HCT116 (cell line): ENCODE measurements at regions not wholly inside any gene's neighbourhood (a gene's known extent, or its start where the extent isn't known, plus 50 kb on each side); places are given as distances from the start of the nearest gene placed in this dataset.

ENCODE experiments used
- ATAC-seq: fragments of 200-7000 bp; cut with Tn5 transposase; 2 replicates; pipeline ENCODE4 v1.9.1; 2020; ENCODE audit warnings: mild to moderate bottlenecking, moderate library complexity
- BruUV-seq: library from RNA; stranded (reverse); fragments of 400-500 nt; replicated peaks from 2 replicates; lab custom pipeline; 2021; lab: Mats Ljungman, UMichigan
- CTCF ChIA-PET: fragments of 300-600 bp; sonication (Branson Sonifier 250); formaldehyde crosslinking; loops from one replicate; lab custom pipeline; 2021; ENCODE audit warnings: antibody characterized with exemption; lab: Charles Lee
- POLR2A ChIA-PET: fragments of 300-600, 350-600 bp; sonication (Branson Sonifier 250); formaldehyde crosslinking; loops from one replicate; lab custom pipeline; 2021; ENCODE audit warnings: antibody characterized with exemption; lab: Charles Lee
- RAD21 ChIA-PET, 2 experiments: fragments of 300-600 bp; sonication (Branson Sonifier 250); formaldehyde crosslinking; loops; one replicate each; lab custom pipeline; 2023; ENCODE audit warnings: low total read pairs in 2 of 2; ENCODE audit not compliant: uncharacterized antibody in 2 of 2, unreplicated experiment in 2 of 2, low non-redundant PET in 1 of 2; lab: Charles Lee
- DNase-seq: peaks from one replicate; pipeline ENCODE4 v3.0.0-alpha.2; 2010; ENCODE audit warnings: low read depth, low spot score
- H2AFZ ChIP-seq: fragments of 200-600 bp; shearing (Covaris generic), sonication (generic); 2 replicates; pipeline ENCODE4 v1.6.1; 2017; ENCODE audit warnings: low read depth, mixed run types, mixed read lengths, antibody characterized with exemption, low read length; ENCODE audit not compliant: poor library complexity, severe bottlenecking
- H3K27ac ChIP-seq: 2 replicates; pipeline ENCODE4 v1.5.1; 2012; ENCODE audit warnings: low read depth, low read length
- H3K27me3 ChIP-seq: fragments of 200-600 bp; sonication (generic); 2 replicates; pipeline ENCODE4 v1.6.1; 2016; ENCODE audit warnings: mixed run types, low read length, mixed read lengths; ENCODE audit not compliant: insufficient read depth
- H3K36me3 ChIP-seq, 2 experiments: fragments of 200-500 bp in 1 of 2; fragments of 200-600 bp in 1 of 2; sonication (Bioruptor generic) in 1 of 2; sonication (generic) in 1 of 2; 2 replicates each; pipeline versions ENCODE4 v1.5.1 to v1.6.1; 2014 to 2016; ENCODE audit warnings: low read length in 2 of 2, inconsistent platforms in 1 of 2, mixed read lengths in 1 of 2, mixed run types in 1 of 2; ENCODE audit not compliant: insufficient read depth in 2 of 2, control insufficient read depth in 1 of 2
- H3K4me1 ChIP-seq, 2 experiments: fragments of 200-600 bp in 1 of 2; sonication (generic) in 1 of 2; 2 replicates each; pipeline versions ENCODE4 v1.5.1 to v1.6.1; 2012 to 2017; ENCODE audit warnings: low read length in 2 of 2, inconsistent platforms in 1 of 2, mild to moderate bottlenecking in 1 of 2, mixed read lengths in 1 of 2, mixed run types in 1 of 2, moderate library complexity in 1 of 2; ENCODE audit not compliant: insufficient read depth in 2 of 2, control insufficient read depth in 1 of 2
- H3K4me2 ChIP-seq: fragments of 200-600 bp; sonication (generic); 2 replicates; pipeline ENCODE4 v1.6.1; 2017; ENCODE audit warnings: mixed run types, low read length, mixed read lengths
- H3K4me3 ChIP-seq, 2 experiments: fragments of 200-600 bp in 1 of 2; sonication (generic) in 1 of 2; replicated peaks in 1 of 2; 2 replicates each; pipeline ENCODE4 v1.5.1; 2011 to 2016; ENCODE audit warnings: low read length in 2 of 2, control low read depth in 1 of 2, low read depth in 1 of 2, mild to moderate bottlenecking in 1 of 2, mixed read lengths in 1 of 2, mixed run types in 1 of 2
- H3K79me2 ChIP-seq: fragments of 200-600 bp; sonication (generic); 2 replicates; pipeline ENCODE4 v1.6.1; 2017; ENCODE audit warnings: mild to moderate bottlenecking, mixed run types, low read length, moderate library complexity, mixed read lengths; ENCODE audit not compliant: insufficient read depth
- H3K9ac ChIP-seq: fragments of 200-600 bp; sonication (generic); 2 replicates; pipeline ENCODE4 v1.6.1; 2016; ENCODE audit warnings: low read length, mixed read lengths
- H3K9me2 ChIP-seq: fragments of 200-600 bp; sonication (generic), shearing (Covaris generic); 2 replicates; pipeline ENCODE4 v1.6.1; 2017; ENCODE audit warnings: mixed run types, mild to moderate bottlenecking, moderate library complexity; ENCODE audit not compliant: insufficient read depth
- H3K9me3 ChIP-seq, 2 experiments: fragments of 200-500 bp in 1 of 2; fragments of 200-600 bp in 1 of 2; sonication (Bioruptor generic) in 1 of 2; sonication (generic) in 1 of 2; 2 replicates each; pipeline ENCODE4 v1.6.1; 2014 to 2017; ENCODE audit warnings: low read length in 2 of 2, mixed read lengths in 2 of 2, inconsistent platforms in 1 of 2, low read depth in 1 of 2, mild to moderate bottlenecking in 1 of 2, mixed run types in 1 of 2, moderate library complexity in 1 of 2; ENCODE audit not compliant: control insufficient read depth in 1 of 2, insufficient read depth in 1 of 2
- H4K20me1 ChIP-seq: fragments of 200-600 bp; sonication (generic), shearing (Covaris generic); 2 replicates; pipeline ENCODE4 v1.6.1; 2017; ENCODE audit warnings: mixed run types, mild to moderate bottlenecking, moderate library complexity; ENCODE audit not compliant: insufficient read depth
- ATF3 ChIP-seq: IDR thresholded peaks from 2 replicates; pipeline ENCODE4 v1.6.1; 2012
- CTCF ChIP-seq, 3 experiments: fragments of 200-600 bp in 1 of 3; sonication (generic) in 1 of 3; IDR thresholded peaks in 2 of 3; conservative IDR thresholded peaks in 1 of 3; 2 replicates each; pipeline ENCODE4 v1.5.1; 2012 to 2017; ENCODE audit warnings: low read depth in 2 of 3, low read length in 2 of 3, antibody characterized with exemption in 1 of 3, borderline replicate concordance in 1 of 3, control low read depth in 1 of 3, mild to moderate bottlenecking in 1 of 3, mixed read lengths in 1 of 3, mixed run types in 1 of 3, moderate library complexity in 1 of 3; ENCODE audit not compliant: insufficient read depth in 1 of 3
- ELF1 ChIP-seq: IDR thresholded peaks from 2 replicates; pipeline ENCODE4 v1.6.1; 2012; ENCODE audit warnings: low read depth, borderline replicate concordance
- FOSL1 ChIP-seq: IDR thresholded peaks from 2 replicates; pipeline ENCODE4 v1.6.1; 2012; ENCODE audit warnings: low read depth
- RAD21 ChIP-seq: IDR thresholded peaks from 2 replicates; pipeline ENCODE4 v1.6.1; 2012; ENCODE audit warnings: low read depth, mild to moderate bottlenecking
- SIN3A ChIP-seq: IDR thresholded peaks from 2 replicates; pipeline ENCODE4 v1.6.1; 2012; ENCODE audit warnings: low read depth
- SRF ChIP-seq: IDR thresholded peaks from 2 replicates; pipeline ENCODE4 v1.6.1; 2012; ENCODE audit warnings: low read depth
- YY1 ChIP-seq: IDR thresholded peaks from 2 replicates; pipeline ENCODE4 v1.6.1; 2011; ENCODE audit warnings: low read length, low read depth, moderate library complexity, mild to moderate bottlenecking; ENCODE audit not compliant: insufficient replicate concordance; ENCODE audit errors: extremely low read depth
- ZBTB33 ChIP-seq: IDR thresholded peaks from 2 replicates; pipeline ENCODE4 v1.6.1; 2011; ENCODE audit warnings: mild to moderate bottlenecking, low read length, moderate library complexity; ENCODE audit not compliant: insufficient replicate concordance; ENCODE audit errors: extremely low read depth
- ZNF274 ChIP-seq: fragments of 200-500 bp; sonication (Bioruptor generic); IDR thresholded peaks from 2 replicates; pipeline ENCODE4 v1.6.1; 2014; ENCODE audit warnings: mild to moderate bottlenecking, low read depth, low read length, inconsistent platforms
- intact Hi-C: fragments of 100-400 bp; cut with micrococcal nuclease; formaldehyde crosslinking; loops from 2 replicates; pipeline ENCODE4 v1.10.0; 2022

GRCh38 chrX:101803451-101803850 lies 128.4 kb downstream of the ZMAT1 start:
- ATAC-seq (peak; percentile 35; the same call in 1 of the 2 replicates), DNase-seq (no peak)
- intact Hi-C loops: loop anchor here (1.0 to 5.0 kb wide), 3 partner anchors 206 to 388 kb away; no protein-coding TSS in a partner anchor
- no peak for TF ChIP-seq FOSL1
- no peak for TF ChIP-seq YY1
- TF ChIP-seq CTCF (IDR thresholded peaks at IDR 0.05 in 2 of 3, conservative IDR thresholded peaks at IDR 0.05 in 1 of 3; ENCODE audit: borderline replicate concordance in 1 of 3, insufficient read depth in 1 of 3, low read depth in 2 of 3, low read length in 2 of 3): peak; percentile 36 to 59 (median 54); a peak in 5 of 6 replicates
- TF ChIP-seq RAD21: peak; percentile 61
- TF ChIP-seq SIN3A: no peak
- no peak for TF ChIP-seq ATF3
- no peak for TF ChIP-seq ZNF274
- POLR2A ChIA-PET: no interaction called here
- no peaks in the 10 kb centered on the region for H3K9me3 ChIP-seq
- H3K79me2 ChIP-seq: no peaks in the 10 kb centered on the region
- H3K9me2 ChIP-seq: no peaks in the 10 kb centered on the region
- no peak overlapping the region for H3K4me3 ChIP-seq
- no TSS peak for BruUV-seq
- H3K36me3 ChIP-seq: no peaks in the 10 kb centered on the region
- RAD21 ChIA-PET: no interaction called here
- CTCF ChIA-PET: interaction anchor here (1.3 kb wide), 1 partner anchor 196 kb away, joined by 3 read pairs; no protein-coding TSS in a partner anchor
- H3K9ac ChIP-seq: no peak overlapping the region
- H3K27ac ChIP-seq: no peak overlapping the region
- H3K27me3 ChIP-seq: 0 out of 2 replicates have a peak, but pooled peaks cover 13% of the 10 kb centered on the region
- no peak overlapping the region for H2AFZ ChIP-seq
- H3K4me1 ChIP-seq: no peaks in the 10 kb centered on the region
- H3K4me2 ChIP-seq: no peak overlapping the region
- H4K20me1 ChIP-seq: no peaks in the 10 kb centered on the region

GRCh38 chrX:101799387-101799786 lies 132.4 kb downstream of the ZMAT1 start:
- intact Hi-C loops: no loop called here
- Histone ChIP-seq H3K9me2 (no peaks in the 10 kb centered on the region), H3K9me3 (no peaks in the 10 kb centered on the region), H3K27me3 (0 out of 2 replicates have a peak, but pooled peaks cover 13% of the 10 kb centered on the region), H4K20me1 (no peaks in the 10 kb centered on the region), H3K9ac (no peak overlapping the region), H3K4me2 (peak overlapping the region; percentile 53), H3K27ac (no peak overlapping the region), H3K36me3 (no peaks in the 10 kb centered on the region), H3K4me3 (no peak overlapping the region), H3K4me1 (no peaks in the 10 kb centered on the region), H3K79me2 (no peaks in the 10 kb centered on the region), H2AFZ (peak overlapping the region; percentile 78)
- DNase-seq (peak; percentile 76), ATAC-seq (peak; percentile 100)
- RAD21 ChIA-PET: no interaction called here
- POLR2A ChIA-PET: no interaction called here
- CTCF ChIA-PET: no interaction called here
- BruUV-seq: no TSS peak
- TF ChIP-seq ATF3 (no peak), ZBTB33 (no peak), SRF (0 out of 2 replicates have a peak, but pooled peaks have one; percentile 22), ELF1 (no peak), RAD21 (peak; percentile 51; the same call in 1 of the 2 replicates), CTCF (IDR thresholded peaks at IDR 0.05 in 2 of 3, conservative IDR thresholded peaks at IDR 0.05 in 1 of 3; ENCODE audit: borderline replicate concordance in 1 of 3, insufficient read depth in 1 of 3, low read depth in 2 of 3, low read length in 2 of 3) (peak; percentile 40 to 63 (median 46); a peak in 4 of 6 replicates)
